NCI-H2171 (cell line): ENCODE measurements at regions not wholly inside any gene's neighbourhood (a gene's known extent, or its start where the extent isn't known, plus 50 kb on each side); places are given as distances from the start of the nearest gene placed in this dataset.
"Not testable (repeated sequence)": the region's sequence is repeated elsewhere in the genome, so short reads cannot be mapped to it uniquely, and the experiment has no call there.

ENCODE experiments used
- DNase-seq: peaks from one replicate; lab custom pipeline; 2025; lab: John Stamatoyannopoulos, UW

- DNase-seq, result no peak
Measured at GRCh38 chr2:8587920-8588830, 93.7 kb upstream of the ID2 start.

GRCh38 chr2:8588831-8589191, 93.0 kb upstream of the ID2 start:
- no peak for DNase-seq

GRCh38 chr2:8589721-8590120, 92.1 kb upstream of the ID2 start:
- DNase-seq, result no peak

GRCh38 chr2:8590938-8591337, 90.9 kb upstream of the ID2 start:
- no peak for DNase-seq

- DNase-seq, result no peak
Measured at GRCh38 chr2:8592736-8593135, 89.1 kb upstream of the ID2 start.

GRCh38 chr2:8593243-8593642, 88.6 kb upstream of the ID2 start:
- no peak for DNase-seq

GRCh38 chr2:8594731-8595427, 87.0 kb upstream of the ID2 start:
- no peak for DNase-seq

- no peak for DNase-seq
Measured at GRCh38 chr2:8595428-8595805, 86.4 kb upstream of the ID2 start.

GRCh38 chr2:8595811-8596600, 85.8 kb upstream of the ID2 start:
- no peak for DNase-seq

- no peak for DNase-seq
Measured at GRCh38 chr2:8597094-8597493, 84.8 kb upstream of the ID2 start.

GRCh38 chr2:8597559-8598225, 84.2 kb upstream of the ID2 start:
- peak; percentile 19 for DNase-seq

- DNase-seq, result no peak
Measured at GRCh38 chr2:8598295-8599165, 83.3 kb upstream of the ID2 start.

- no peak for DNase-seq
Measured at GRCh38 chr2:8599421-8600242, 82.2 kb upstream of the ID2 start.

- no peak for DNase-seq
Measured at GRCh38 chr2:8600456-8600855, 81.4 kb upstream of the ID2 start.

- DNase-seq, result no peak
Measured at GRCh38 chr2:8602809-8603208, 79.0 kb upstream of the ID2 start.

- DNase-seq, result not testable (repeated sequence)
Measured at GRCh38 chr2:8603356-8603755, 78.5 kb upstream of the ID2 start.

- no peak for DNase-seq
Measured at GRCh38 chr2:8604262-8604661, 77.6 kb upstream of the ID2 start.

GRCh38 chr2:8605351-8606065, 76.3 kb upstream of the ID2 start:
- no peak for DNase-seq

GRCh38 chr2:8606226-8606625, 75.6 kb upstream of the ID2 start:
- no peak for DNase-seq
